ENCODE measurements at regions not wholly inside any gene's neighbourhood (a gene's known extent, or its start where the extent isn't known, plus 50 kb on each side); places are given as distances from the start of the nearest gene placed in this dataset.

GRCh38 chr12:41972196-41972595 is 172.5 kb downstream of the GXYLT1 start:
- TF ChIP-seq CTCF (IDR thresholded peaks at IDR 0.05; ENCODE audit: poor library complexity, severe bottlenecking) (no peak), EZH2 (IDR thresholded peaks at IDR 0.05; ENCODE audit: borderline replicate concordance, insufficient read depth, low read length, poor library complexity, severe bottlenecking) (no peak), REST (IDR thresholded peaks at IDR 0.05; ENCODE audit: borderline replicate concordance) (no peak), EP300 (conservative IDR thresholded peaks at IDR 0.05; ENCODE audit: poor library complexity, severe bottlenecking) (no peak), POLR2AphosphoS5 (IDR thresholded peaks at IDR 0.05) (no peak), RAD21 (conservative IDR thresholded peaks at IDR 0.05) (no peak)

Data from neural cell (in vitro differentiated cells).